GM03348 (cell line): ENCODE measurements at regions not wholly inside any gene's neighbourhood (a gene's known extent, or its start where the extent isn't known, plus 50 kb on each side); places are given as distances from the start of the nearest gene placed in this dataset.

ENCODE experiments used
- DNase-seq: peaks from one replicate; pipeline ENCODE4 v3.0.0; 2012; ENCODE audit warnings: low spot score

GRCh38 chr14:94682736-94683135, 70.5 kb downstream of the SERPINA3 start:
- DNase-seq: no peak

GRCh38 chr14:94682061-94682516, 69.9 kb downstream of the SERPINA3 start:
- no peak for DNase-seq

GRCh38 chr14:94681300-94682060, 69.3 kb downstream of the SERPINA3 start:
- DNase-seq: peak; percentile 57

GRCh38 chr14:94680862-94681288, 68.7 kb downstream of the SERPINA3 start:
- DNase-seq: no peak

GRCh38 chr14:94679937-94680861, 68.0 kb downstream of the SERPINA3 start:
- no peak for DNase-seq

GRCh38 chr14:94679106-94679810, 67.1 kb downstream of the SERPINA3 start:
- DNase-seq: no peak

GRCh38 chr14:94677747-94678146, 65.6 kb downstream of the SERPINA3 start:
- no peak for DNase-seq

GRCh38 chr14:94677213-94677612, 65.0 kb downstream of the SERPINA3 start:
- DNase-seq: no peak

- no peak for DNase-seq
These were observed 64.4 kb downstream of the SERPINA3 start for GRCh38 chr14:94676495-94677185.

- DNase-seq: no peak
These were observed 62.8 kb downstream of the SERPINA3 start for GRCh38 chr14:94675036-94675435.

- DNase-seq: no peak
These were observed 61.6 kb downstream of the SERPINA3 start for GRCh38 chr14:94673781-94674231.
